Parathyroid adenoma (tissue), 2 donors: ENCODE measurements at regions not wholly inside any gene's neighbourhood (a gene's known extent, or its start where the extent isn't known, plus 50 kb on each side); places are given as distances from the start of the nearest gene placed in this dataset.

Source experiments
- H2AFZ ChIP-seq: fragments of 300-600 bp; sonication (generic); one replicate; pipeline ENCODE4 v1.7.0; 2017; ENCODE audit warnings: antibody characterized with exemption, mild to moderate bottlenecking
- H3K27ac ChIP-seq: fragments of 300-600 bp; sonication (generic); one replicate; pipeline ENCODE4 v1.7.0; 2017
- H3K27me3 ChIP-seq: fragments of 300-600 bp; sonication (generic); one replicate; pipeline ENCODE4 v1.7.0; 2017; ENCODE audit warnings: low read length; ENCODE audit not compliant: control insufficient read depth, insufficient read depth
- H3K36me3 ChIP-seq: fragments of 300-600 bp; sonication (generic); one replicate; pipeline ENCODE4 v1.7.0; 2017; ENCODE audit warnings: low read length; ENCODE audit not compliant: control insufficient read depth, insufficient read depth
- H3K4me1 ChIP-seq: fragments of 300-600 bp; sonication (generic); one replicate; pipeline ENCODE4 v1.7.0; 2017; ENCODE audit warnings: control low read depth
- H3K4me2 ChIP-seq: fragments of 300-600 bp; sonication (generic); one replicate; pipeline ENCODE4 v1.7.0; 2017; ENCODE audit warnings: low read length
- H3K4me3 ChIP-seq: fragments of 300-600 bp; sonication (generic); one replicate; pipeline ENCODE4 v1.7.0; 2017; ENCODE audit warnings: low read depth, low read length
- H3K79me2 ChIP-seq: fragments of 300-600 bp; sonication (generic); one replicate; pipeline ENCODE4 v1.7.0; 2017; ENCODE audit warnings: control low read depth
- H3K9ac ChIP-seq: fragments of 300-600 bp; sonication (generic); one replicate; pipeline ENCODE4 v1.7.0; 2017; ENCODE audit warnings: mild to moderate bottlenecking
- H3K9me3 ChIP-seq: fragments of 300-600 bp; sonication (generic); one replicate; pipeline ENCODE4 v1.7.0; 2017; ENCODE audit warnings: low read length; ENCODE audit not compliant: control insufficient read depth
- CTCF ChIP-seq: fragments of 300-600 bp; sonication (generic); IDR thresholded peaks from one replicate; pipeline ENCODE4 v1.7.0; 2017; ENCODE audit warnings: antibody characterized with exemption, mild to moderate bottlenecking
- donor health status: primary hyperparathyroidism.

DNA sequence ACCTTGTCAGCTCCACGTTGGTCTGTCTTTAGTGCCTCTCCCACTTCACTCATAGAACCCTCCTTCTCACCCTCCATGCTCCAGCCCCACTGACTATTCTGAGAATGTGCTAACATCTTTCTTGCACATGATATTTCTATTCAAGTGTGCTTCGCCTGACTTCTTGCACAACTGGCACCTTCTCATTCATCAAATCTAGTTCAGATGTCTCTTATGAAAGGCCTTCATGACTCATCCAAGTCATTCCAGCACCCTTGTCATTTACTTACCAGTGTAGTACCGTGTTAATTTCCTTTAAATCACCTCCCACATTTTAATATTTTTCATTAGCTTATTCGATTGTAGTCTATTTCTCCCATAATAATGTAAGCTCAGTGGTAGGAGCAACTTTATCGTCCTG lies 197.8 kb upstream of the PIRT start:
- Histone ChIP-seq H3K79me2 (no peaks in the 10 kb centered on the region), H3K4me2 (no peak overlapping the region), H3K4me1 (no peaks in the 10 kb centered on the region), H3K27me3 (no peaks in the 10 kb centered on the region), H3K4me3 (no peak overlapping the region), H2AFZ (no peak overlapping the region), H3K9me3 (no peaks in the 10 kb centered on the region), H3K9ac (no peak overlapping the region), H3K27ac (no peak overlapping the region), H3K36me3 (no peaks in the 10 kb centered on the region)
- no peak for TF ChIP-seq CTCF

DNA sequence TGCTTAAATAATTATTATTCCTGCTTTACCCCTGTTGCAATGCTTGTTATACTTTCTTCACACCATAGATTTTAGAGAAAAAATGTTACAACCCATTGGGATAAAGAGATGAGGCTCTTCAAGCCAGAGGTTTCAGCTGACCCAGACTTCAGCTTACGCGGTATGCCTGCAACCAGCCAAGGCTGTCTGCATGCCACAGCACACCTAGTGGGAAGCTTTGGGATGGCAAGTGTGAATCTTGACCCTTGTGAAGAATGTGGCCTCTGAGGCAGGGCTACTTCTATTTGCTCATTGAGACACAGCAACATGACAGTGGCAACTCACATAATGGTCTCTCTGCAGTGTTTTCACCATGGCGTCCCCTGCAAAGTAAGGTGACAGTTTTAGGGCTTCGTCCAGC lies 193.9 kb upstream of the PIRT start:
- no peak overlapping the region for H3K4me3 ChIP-seq
- no peak overlapping the region for H3K27ac ChIP-seq
- no peaks in the 10 kb centered on the region for H3K79me2 ChIP-seq
- no peak overlapping the region for H3K4me2 ChIP-seq
- TF ChIP-seq CTCF: no peak
- H3K9ac ChIP-seq: no peak overlapping the region
- no peaks in the 10 kb centered on the region for H3K36me3 ChIP-seq
- H3K4me1 ChIP-seq: no peaks in the 10 kb centered on the region
- no peaks in the 10 kb centered on the region for H3K9me3 ChIP-seq
- H3K27me3 ChIP-seq: no peaks in the 10 kb centered on the region
- no peak overlapping the region for H2AFZ ChIP-seq

DNA sequence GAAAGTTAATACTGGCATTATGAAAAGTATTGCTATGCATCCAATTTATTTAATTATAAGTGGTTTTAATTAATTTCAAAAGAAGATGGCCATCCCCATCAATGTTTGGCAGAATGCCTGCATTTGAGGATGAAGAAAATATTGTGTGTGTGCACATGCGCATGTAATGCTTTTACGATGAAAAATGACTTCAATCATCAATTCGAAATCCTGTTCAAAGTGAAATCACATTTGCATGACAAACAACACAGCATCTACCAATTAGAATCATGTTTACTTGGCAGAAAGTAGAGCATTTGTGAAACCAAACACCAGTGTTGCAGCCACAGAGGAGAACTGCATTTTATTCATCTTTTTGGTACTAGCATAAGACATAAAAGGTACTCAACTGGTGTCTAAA lies 191.9 kb upstream of the PIRT start:
- H3K27ac ChIP-seq: no peak overlapping the region
- H3K4me3 ChIP-seq: no peak overlapping the region
- H3K27me3 ChIP-seq: no peaks in the 10 kb centered on the region
- no peaks in the 10 kb centered on the region for H3K79me2 ChIP-seq
- no peak for TF ChIP-seq CTCF
- no peaks in the 10 kb centered on the region for H3K4me1 ChIP-seq
- no peak overlapping the region for H2AFZ ChIP-seq
- no peaks in the 10 kb centered on the region for H3K36me3 ChIP-seq
- H3K4me2 ChIP-seq: no peak overlapping the region
- no peak overlapping the region for H3K9ac ChIP-seq
- H3K9me3 ChIP-seq: no peaks in the 10 kb centered on the region

GRCh38 chr17:11028349-11028748 lies 190.5 kb upstream of the PIRT start:
- no peaks in the 10 kb centered on the region for H3K9me3 ChIP-seq
- H3K4me2 ChIP-seq: no peak overlapping the region
- H3K79me2 ChIP-seq: no peaks in the 10 kb centered on the region
- no peak overlapping the region for H3K27ac ChIP-seq
- H3K27me3 ChIP-seq: no peaks in the 10 kb centered on the region
- no peak for TF ChIP-seq CTCF
- H2AFZ ChIP-seq: no peak overlapping the region
- no peak overlapping the region for H3K4me3 ChIP-seq
- no peaks in the 10 kb centered on the region for H3K36me3 ChIP-seq
- H3K9ac ChIP-seq: no peak overlapping the region
- H3K4me1 ChIP-seq: no peaks in the 10 kb centered on the region

DNA sequence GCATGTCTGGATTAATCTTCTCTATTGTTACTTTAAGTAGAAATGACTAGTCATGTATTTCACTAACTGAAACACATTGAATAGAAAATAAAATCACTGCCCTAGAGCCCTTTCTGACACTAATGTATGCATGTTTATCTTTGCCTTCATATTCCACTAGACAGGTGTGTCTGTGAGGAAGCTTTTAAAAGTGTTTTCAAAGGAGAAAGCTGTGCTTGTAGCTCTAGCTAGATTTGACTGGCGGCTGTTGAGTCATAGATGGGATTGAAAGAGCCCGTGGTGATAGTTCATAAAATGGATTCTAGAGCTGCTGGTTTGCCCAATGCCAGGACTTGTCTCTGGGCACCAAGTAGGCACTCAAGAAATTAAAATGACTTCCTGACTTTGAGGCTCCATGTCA lies 189.0 kb upstream of the PIRT start:
- Histone ChIP-seq H3K4me1 (no peaks in the 10 kb centered on the region), H3K79me2 (no peaks in the 10 kb centered on the region), H3K27ac (no peak overlapping the region), H3K9me3 (no peaks in the 10 kb centered on the region), H3K9ac (no peak overlapping the region), H3K4me3 (no peak overlapping the region), H3K36me3 (no peaks in the 10 kb centered on the region), H3K4me2 (no peak overlapping the region), H3K27me3 (no peaks in the 10 kb centered on the region), H2AFZ (no peak overlapping the region)
- TF ChIP-seq CTCF: no peak
